HG03095 (cell line): ENCODE measurements at regions not wholly inside any gene's neighbourhood (a gene's known extent, or its start where the extent isn't known, plus 50 kb on each side); places are given as distances from the start of the nearest gene placed in this dataset.

Source experiments
- ATAC-seq: cut with Tn5 transposase; IDR thresholded peaks from one replicate; pipeline ENCODE4 v1.9.1; 2021; ENCODE audit warnings: moderate library complexity; ENCODE audit not compliant: unreplicated experiment

GRCh38 chr4:14496969-14497368, 505.3 kb upstream of the CPEB2 start:
- ATAC-seq = no peak

- no peak for ATAC-seq
Observed at GRCh38 chr4:14504162-14504561, 498.1 kb upstream of the CPEB2 start.

GRCh38 chr4:14513471-14513870, 488.8 kb upstream of the CPEB2 start:
- no peak for ATAC-seq

GRCh38 chr4:14515556-14515955, 486.7 kb upstream of the CPEB2 start:
- ATAC-seq = no peak

GRCh38 chr4:14518136-14518535, 484.1 kb upstream of the CPEB2 start:
- no peak for ATAC-seq

- no peak for ATAC-seq
Observed at GRCh38 chr4:14520171-14520570, 482.1 kb upstream of the CPEB2 start.

- no peak for ATAC-seq
Observed at GRCh38 chr4:14524276-14524675, 478.0 kb upstream of the CPEB2 start.

- no peak for ATAC-seq
Observed at GRCh38 chr4:14528918-14529317, 473.4 kb upstream of the CPEB2 start.

GRCh38 chr4:14529653-14530052, 472.6 kb upstream of the CPEB2 start:
- no peak for ATAC-seq

GRCh38 chr4:14532436-14532835, 469.8 kb upstream of the CPEB2 start:
- no peak for ATAC-seq

- ATAC-seq = no peak
Observed at GRCh38 chr4:14539246-14539645, 463.0 kb upstream of the CPEB2 start.

- no peak for ATAC-seq
Observed at GRCh38 chr4:14545163-14545562, 457.1 kb upstream of the CPEB2 start.

- no peak for ATAC-seq
Observed at GRCh38 chr4:14545807-14546206, 456.5 kb upstream of the CPEB2 start.

GRCh38 chr4:14552119-14552518, 450.2 kb upstream of the CPEB2 start:
- ATAC-seq = no peak

- ATAC-seq = no peak
Observed at GRCh38 chr4:14559646-14560045, 442.6 kb upstream of the CPEB2 start.

GRCh38 chr4:14560577-14560976, 441.7 kb upstream of the CPEB2 start:
- no peak for ATAC-seq

GRCh38 chr4:14562901-14563300, 439.4 kb upstream of the CPEB2 start:
- no peak for ATAC-seq

GRCh38 chr4:14564281-14564680, 438.0 kb upstream of the CPEB2 start:
- ATAC-seq = no peak

GRCh38 chr4:14566518-14566917, 435.8 kb upstream of the CPEB2 start:
- ATAC-seq = no peak

- ATAC-seq = no peak
Observed at GRCh38 chr4:14568351-14568750, 433.9 kb upstream of the CPEB2 start.

- no peak for ATAC-seq
Observed at GRCh38 chr4:14575289-14575688, 427.0 kb upstream of the CPEB2 start.

- no peak for ATAC-seq
Observed at GRCh38 chr4:14575919-14576318, 426.4 kb upstream of the CPEB2 start.

- no peak for ATAC-seq
Observed at GRCh38 chr4:14580061-14580460, 422.2 kb upstream of the CPEB2 start.

- no peak for ATAC-seq
Observed at GRCh38 chr4:14581741-14582140, 420.5 kb upstream of the CPEB2 start.
